Keratinocyte (primary cell): ENCODE measurements at regions not wholly inside any gene's neighbourhood (a gene's known extent, or its start where the extent isn't known, plus 50 kb on each side); places are given as distances from the start of the nearest gene placed in this dataset.

Source experiments
- DNase-seq: peaks from one replicate; pipeline ENCODE4 v3.0.0-alpha.2; 2011; ENCODE audit warnings: low read depth, missing footprints, low spot score
- FAIRE-seq: peaks from 2 replicates; lab custom pipeline; 2011; peaks lifted over from hg19 to GRCh38; lab: Jason Lieb, UNC
- H2AFZ ChIP-seq: 2 replicates; pipeline ENCODE4 v1.6.0; 2012; ENCODE audit warnings: low read length, control low read depth, inconsistent platforms; ENCODE audit not compliant: control insufficient read depth
- H3K27ac ChIP-seq: 2 replicates; pipeline ENCODE4 v1.5.1; 2011; ENCODE audit warnings: low read length; ENCODE audit not compliant: control insufficient read depth, insufficient read depth
- H3K27me3 ChIP-seq: 3 replicates; pipeline ENCODE4 v1.6.0; 2011; ENCODE audit warnings: low read length; ENCODE audit not compliant: control insufficient read depth, insufficient read depth; ENCODE audit errors: extremely low read depth
- H3K36me3 ChIP-seq, 2 experiments: 2 replicates in 1 of 2; 3 replicates in 1 of 2; pipeline ENCODE4 v1.5.1; 2011; ENCODE audit warnings: low read length in 2 of 2, mild to moderate bottlenecking in 1 of 2; ENCODE audit not compliant: control insufficient read depth in 2 of 2, insufficient read depth in 2 of 2; ENCODE audit errors: extremely low read depth in 1 of 2
- H3K4me1 ChIP-seq: 3 replicates; pipeline ENCODE4 v1.5.1; 2011; ENCODE audit warnings: low read length; ENCODE audit not compliant: control insufficient read depth, insufficient read depth; ENCODE audit errors: extremely low read depth
- H3K4me2 ChIP-seq: 3 replicates; pipeline ENCODE4 v1.6.0; 2011; ENCODE audit warnings: low read depth, low read length; ENCODE audit not compliant: control insufficient read depth, insufficient read depth; ENCODE audit errors: extremely low read depth
- H3K4me3 ChIP-seq, 3 experiments: fragments of 200-600 bp in 1 of 3; sonication (generic) in 1 of 3; 2 replicates in 2 of 3; 3 replicates in 1 of 3; pipeline ENCODE4 v1.5.1; 2011 to 2016; ENCODE audit warnings: low read length in 3 of 3, mild to moderate bottlenecking in 3 of 3, control low read depth in 2 of 3, inconsistent platforms in 1 of 3, low read depth in 1 of 3, mixed read lengths in 1 of 3, mixed run types in 1 of 3, moderate library complexity in 1 of 3; ENCODE audit not compliant: control insufficient read depth in 2 of 3, insufficient read depth in 2 of 3; ENCODE audit errors: extremely low read depth in 1 of 3
- H3K79me2 ChIP-seq: 2 replicates; pipeline ENCODE4 v1.6.0; 2012; ENCODE audit warnings: low read length; ENCODE audit not compliant: control insufficient read depth, insufficient read depth
- H3K9ac ChIP-seq: 3 replicates; pipeline ENCODE4 v1.6.0; 2011; ENCODE audit warnings: low read length; ENCODE audit not compliant: control insufficient read depth, insufficient read depth; ENCODE audit errors: extremely low read depth
- H3K9me1 ChIP-seq: 3 replicates; pipeline ENCODE4 v1.6.0; 2011; ENCODE audit warnings: low read length; ENCODE audit not compliant: control insufficient read depth, insufficient read depth; ENCODE audit errors: extremely low read depth
- H3K9me3 ChIP-seq: 2 replicates; pipeline ENCODE4 v1.5.1; 2012; ENCODE audit warnings: low read depth, low read length; ENCODE audit not compliant: control insufficient read depth
- H4K20me1 ChIP-seq: 3 replicates; pipeline ENCODE4 v1.6.0; 2011; ENCODE audit warnings: low read length; ENCODE audit not compliant: control insufficient read depth, insufficient read depth; ENCODE audit errors: extremely low read depth
- CTCF ChIP-seq, 3 experiments: IDR thresholded peaks in 1 of 3; conservative IDR thresholded peaks in 1 of 3; optimal IDR thresholded peaks in 1 of 3; 2 replicates in 2 of 3; 3 replicates in 1 of 3; pipeline versions ENCODE3 to v1.5.1; 2011; ENCODE audit warnings: low read length in 3 of 3, mild to moderate bottlenecking in 3 of 3, moderate library complexity in 2 of 3, control low read depth in 1 of 3, inconsistent platforms in 1 of 3; ENCODE audit not compliant: insufficient read depth in 2 of 3; ENCODE audit errors: extremely low read depth in 1 of 3
- EZH2 ChIP-seq: IDR thresholded peaks from one replicate; pipeline ENCODE4 v1.6.1; 2012; ENCODE audit warnings: inconsistent platforms, mild to moderate bottlenecking, low read length, moderate library complexity
- dilution Hi-C: fragments of 300-500 bp; cut with MboI; formaldehyde crosslinking; loops from one replicate; pipeline ENCODE4 v1.7.0; 2020; ENCODE audit warnings: low sequenced_read_pairs; ENCODE audit not compliant: extremely low pct_ligation_motif_present

GRCh38 chr13:80547885-80548825 is 207.2 kb upstream of the SPRY2 start:
- H4K20me1 ChIP-seq: no peaks in the 10 kb centered on the region
- no peak overlapping the region for H3K4me2 ChIP-seq
- no peaks in the 10 kb centered on the region for H3K36me3 ChIP-seq
- no peaks in the 10 kb centered on the region for H3K79me2 ChIP-seq
- no peak overlapping the region for H3K4me3 ChIP-seq
- no peak overlapping the region for H2AFZ ChIP-seq
- TF ChIP-seq EZH2 (no peak), CTCF (optimal IDR thresholded peaks at IDR 0.05 in 1 of 3, IDR thresholded peaks at IDR 0.05 in 1 of 3, conservative IDR thresholded peaks at IDR 0.05 in 1 of 3; ENCODE audit: extremely low read depth in 1 of 3, insufficient read depth in 2 of 3, low read length in 3 of 3) (no peak)
- no peak for FAIRE-seq
- H3K27me3 ChIP-seq: no peaks in the 10 kb centered on the region
- dilution Hi-C loops: no loop called here
- H3K9me1 ChIP-seq: no peaks in the 10 kb centered on the region
- no peak overlapping the region for H3K9ac ChIP-seq
- H3K9me3 ChIP-seq: no peaks in the 10 kb centered on the region
- H3K4me1 ChIP-seq: no peaks in the 10 kb centered on the region
- DNase-seq: no peak
- no peak overlapping the region for H3K27ac ChIP-seq

- no peak overlapping the region for H3K9ac ChIP-seq
- no peaks in the 10 kb centered on the region for H3K36me3 ChIP-seq
- DNase-seq (no peak), FAIRE-seq (no peak)
- TF ChIP-seq CTCF (optimal IDR thresholded peaks at IDR 0.05 in 1 of 3, IDR thresholded peaks at IDR 0.05 in 1 of 3, conservative IDR thresholded peaks at IDR 0.05 in 1 of 3; ENCODE audit: extremely low read depth in 1 of 3, insufficient read depth in 2 of 3, low read length in 3 of 3): no peak
- TF ChIP-seq EZH2: no peak
- H3K27ac ChIP-seq: no peak overlapping the region
- no peak overlapping the region for H3K4me2 ChIP-seq
- no peaks in the 10 kb centered on the region for H3K4me1 ChIP-seq
- H2AFZ ChIP-seq: no peak overlapping the region
- no peak overlapping the region for H3K4me3 ChIP-seq
- no peaks in the 10 kb centered on the region for H4K20me1 ChIP-seq
- no peaks in the 10 kb centered on the region for H3K9me3 ChIP-seq
- dilution Hi-C loops: no loop called here
- H3K27me3 ChIP-seq: no peaks in the 10 kb centered on the region
- H3K79me2 ChIP-seq: no peaks in the 10 kb centered on the region
- no peaks in the 10 kb centered on the region for H3K9me1 ChIP-seq
Observed at GRCh38 chr13:80547341-80547740, 206.4 kb upstream of the SPRY2 start.
